IPS-18a (cell line): ENCODE measurements at regions not wholly inside any gene's neighbourhood (a gene's known extent, or its start where the extent isn't known, plus 50 kb on each side); places are given as distances from the start of the nearest gene placed in this dataset.

Experiments
- H3K27ac ChIP-seq: one replicate; pipeline ENCODE4 v1.5.1; 2013; ENCODE audit warnings: low read length
- H3K27me3 ChIP-seq: one replicate; pipeline ENCODE4 v1.6.1; 2013; ENCODE audit warnings: mild to moderate bottlenecking, low read length; ENCODE audit not compliant: control insufficient read depth, insufficient read depth
- H3K36me3 ChIP-seq: one replicate; pipeline ENCODE4 v1.6.1; 2013; ENCODE audit warnings: low read depth, low read length; ENCODE audit not compliant: control insufficient read depth
- H3K4me1 ChIP-seq: one replicate; pipeline ENCODE4 v1.6.1; 2013; ENCODE audit warnings: low read depth, low read length; ENCODE audit not compliant: control insufficient read depth
- H3K4me3 ChIP-seq: one replicate; pipeline ENCODE4 v1.5.1; 2013; ENCODE audit warnings: low read length
- H3K9ac ChIP-seq: one replicate; pipeline ENCODE4 v1.6.1; 2013; ENCODE audit warnings: mild to moderate bottlenecking, low read length, moderate library complexity
- H3K9me3 ChIP-seq: one replicate; pipeline ENCODE4 v1.6.1; 2013; ENCODE audit warnings: low read depth, low read length; ENCODE audit not compliant: control insufficient read depth

- no peak overlapping the region for H3K4me3 ChIP-seq
- no peaks in the 10 kb centered on the region for H3K4me1 ChIP-seq
- no peaks in the 10 kb centered on the region for H3K36me3 ChIP-seq
- no peak overlapping the region for H3K27ac ChIP-seq
- H3K27me3 ChIP-seq = no peaks in the 10 kb centered on the region
- H3K9me3 ChIP-seq = no peaks in the 10 kb centered on the region
- no peak overlapping the region for H3K9ac ChIP-seq
These were observed 230.3 kb upstream of the MVB12B start for GRCh38 chr9:126096340-126096739.

- Histone ChIP-seq H3K27ac (no peak overlapping the region), H3K9ac (no peak overlapping the region), H3K9me3 (no peaks in the 10 kb centered on the region), H3K4me3 (no peak overlapping the region), H3K4me1 (no peaks in the 10 kb centered on the region), H3K36me3 (no peaks in the 10 kb centered on the region), H3K27me3 (no peaks in the 10 kb centered on the region)
These were observed 228.9 kb upstream of the MVB12B start for GRCh38 chr9:126097679-126098078.

- no peaks in the 10 kb centered on the region for H3K36me3 ChIP-seq
- no peak overlapping the region for H3K27ac ChIP-seq
- no peak overlapping the region for H3K9ac ChIP-seq
- H3K4me3 ChIP-seq = no peak overlapping the region
- no peaks in the 10 kb centered on the region for H3K27me3 ChIP-seq
- no peaks in the 10 kb centered on the region for H3K9me3 ChIP-seq
- H3K4me1 ChIP-seq = no peaks in the 10 kb centered on the region
These were observed 220.2 kb upstream of the MVB12B start for GRCh38 chr9:126106404-126106803.

- H3K4me1 ChIP-seq = no peaks in the 10 kb centered on the region
- H3K4me3 ChIP-seq = no peak overlapping the region
- no peaks in the 10 kb centered on the region for H3K36me3 ChIP-seq
- no peak overlapping the region for H3K27ac ChIP-seq
- H3K27me3 ChIP-seq = no peaks in the 10 kb centered on the region
- H3K9ac ChIP-seq = no peak overlapping the region
- H3K9me3 ChIP-seq = no peaks in the 10 kb centered on the region
These were observed 218.9 kb upstream of the MVB12B start for GRCh38 chr9:126107693-126108092.

GRCh38 chr9:126108240-126108639, 218.4 kb upstream of the MVB12B start:
- no peaks in the 10 kb centered on the region for H3K27me3 ChIP-seq
- no peak overlapping the region for H3K27ac ChIP-seq
- H3K4me1 ChIP-seq = no peaks in the 10 kb centered on the region
- H3K4me3 ChIP-seq = no peak overlapping the region
- H3K9me3 ChIP-seq = no peaks in the 10 kb centered on the region
- H3K9ac ChIP-seq = no peak overlapping the region
- H3K36me3 ChIP-seq = no peaks in the 10 kb centered on the region

GRCh38 chr9:126109575-126109974, 217.1 kb upstream of the MVB12B start:
- Histone ChIP-seq H3K9ac (no peak overlapping the region), H3K9me3 (no peaks in the 10 kb centered on the region), H3K4me3 (no peak overlapping the region), H3K27me3 (no peaks in the 10 kb centered on the region), H3K36me3 (no peaks in the 10 kb centered on the region), H3K27ac (no peak overlapping the region), H3K4me1 (no peaks in the 10 kb centered on the region)

- Histone ChIP-seq H3K27me3 (no peaks in the 10 kb centered on the region), H3K36me3 (no peaks in the 10 kb centered on the region), H3K4me3 (no peak overlapping the region), H3K9me3 (no peaks in the 10 kb centered on the region), H3K27ac (no peak overlapping the region), H3K4me1 (no peaks in the 10 kb centered on the region), H3K9ac (no peak overlapping the region)
These were observed 215.1 kb upstream of the MVB12B start for GRCh38 chr9:126111556-126111955.

GRCh38 chr9:126112135-126112720, 214.4 kb upstream of the MVB12B start:
- Histone ChIP-seq H3K4me3 (no peak overlapping the region), H3K27me3 (no peaks in the 10 kb centered on the region), H3K4me1 (no peaks in the 10 kb centered on the region), H3K36me3 (no peaks in the 10 kb centered on the region), H3K9ac (no peak overlapping the region), H3K27ac (no peak overlapping the region), H3K9me3 (no peaks in the 10 kb centered on the region)

GRCh38 chr9:126113176-126113575, 213.5 kb upstream of the MVB12B start:
- Histone ChIP-seq H3K36me3 (no peaks in the 10 kb centered on the region), H3K27ac (no peak overlapping the region), H3K4me3 (no peak overlapping the region), H3K9ac (no peak overlapping the region), H3K4me1 (no peaks in the 10 kb centered on the region), H3K27me3 (no peaks in the 10 kb centered on the region), H3K9me3 (no peaks in the 10 kb centered on the region)

- no peaks in the 10 kb centered on the region for H3K27me3 ChIP-seq
- no peaks in the 10 kb centered on the region for H3K4me1 ChIP-seq
- no peak overlapping the region for H3K27ac ChIP-seq
- H3K9ac ChIP-seq = no peak overlapping the region
- no peaks in the 10 kb centered on the region for H3K36me3 ChIP-seq
- no peak overlapping the region for H3K4me3 ChIP-seq
- H3K9me3 ChIP-seq = no peaks in the 10 kb centered on the region
These were observed 212.7 kb upstream of the MVB12B start for GRCh38 chr9:126113756-126114408.

- Histone ChIP-seq H3K27ac (no peak overlapping the region), H3K36me3 (no peaks in the 10 kb centered on the region), H3K27me3 (no peaks in the 10 kb centered on the region), H3K4me1 (no peaks in the 10 kb centered on the region), H3K9me3 (no peaks in the 10 kb centered on the region), H3K9ac (no peak overlapping the region), H3K4me3 (no peak overlapping the region)
These were observed 212.2 kb upstream of the MVB12B start for GRCh38 chr9:126114409-126114760.

GRCh38 chr9:126114850-126115460, 211.7 kb upstream of the MVB12B start:
- H3K4me1 ChIP-seq = no peaks in the 10 kb centered on the region
- H3K27ac ChIP-seq = no peak overlapping the region
- H3K9me3 ChIP-seq = no peaks in the 10 kb centered on the region
- H3K27me3 ChIP-seq = no peaks in the 10 kb centered on the region
- H3K4me3 ChIP-seq = no peak overlapping the region
- H3K36me3 ChIP-seq = no peaks in the 10 kb centered on the region
- no peak overlapping the region for H3K9ac ChIP-seq
